HG03378 (cell line): ENCODE measurements at regions not wholly inside any gene's neighbourhood (a gene's known extent, or its start where the extent isn't known, plus 50 kb on each side); places are given as distances from the start of the nearest gene placed in this dataset.
"Not testable (repeated sequence)": the region's sequence is repeated elsewhere in the genome, so short reads cannot be mapped to it uniquely, and the experiment has no call there.

Experiments
- ATAC-seq: cut with Tn5 transposase; IDR thresholded peaks from one replicate; pipeline ENCODE4 v1.9.1; 2021; ENCODE audit warnings: mild to moderate bottlenecking, moderate library complexity; ENCODE audit not compliant: unreplicated experiment

DNA sequence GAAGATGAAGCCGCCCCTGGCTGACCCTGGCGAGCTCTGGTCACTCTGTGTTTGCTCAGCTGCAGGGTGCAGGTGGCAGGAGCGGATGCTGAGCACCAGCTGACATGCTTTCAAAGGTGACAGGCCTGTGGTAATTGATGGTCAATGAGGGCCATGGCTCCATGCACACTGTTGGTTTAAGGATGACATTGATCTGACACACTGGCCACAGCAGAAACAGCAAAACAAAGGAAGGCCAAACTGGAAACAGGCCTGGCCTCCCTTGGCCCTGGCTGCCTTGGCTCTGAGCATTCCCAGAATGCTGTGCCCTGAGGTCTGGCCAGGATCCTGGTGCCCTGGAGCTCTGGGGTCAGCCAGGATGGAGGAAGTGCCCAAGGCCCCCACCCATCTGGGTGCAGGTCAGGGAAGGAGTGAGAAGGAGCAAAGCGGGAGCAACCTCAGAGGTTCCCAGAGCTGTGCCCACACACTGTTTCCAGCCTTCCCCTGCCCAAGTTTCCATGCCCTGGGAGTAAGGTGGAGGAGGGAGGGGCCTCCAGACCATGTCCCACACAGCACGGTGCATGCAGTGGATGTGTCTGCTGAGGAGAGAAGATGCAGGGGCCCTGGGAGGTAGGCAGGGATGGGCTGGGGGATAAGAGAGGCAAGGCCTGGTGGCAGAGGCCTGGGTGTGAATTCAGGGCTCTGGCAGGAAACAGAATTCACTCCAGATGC is 302.2 kb downstream of the RPS24 start:
- no peak for ATAC-seq

- ATAC-seq = no peak
Observed at GRCh38 chr10:78336402-78336791, 302.7 kb downstream of the RPS24 start.

DNA sequence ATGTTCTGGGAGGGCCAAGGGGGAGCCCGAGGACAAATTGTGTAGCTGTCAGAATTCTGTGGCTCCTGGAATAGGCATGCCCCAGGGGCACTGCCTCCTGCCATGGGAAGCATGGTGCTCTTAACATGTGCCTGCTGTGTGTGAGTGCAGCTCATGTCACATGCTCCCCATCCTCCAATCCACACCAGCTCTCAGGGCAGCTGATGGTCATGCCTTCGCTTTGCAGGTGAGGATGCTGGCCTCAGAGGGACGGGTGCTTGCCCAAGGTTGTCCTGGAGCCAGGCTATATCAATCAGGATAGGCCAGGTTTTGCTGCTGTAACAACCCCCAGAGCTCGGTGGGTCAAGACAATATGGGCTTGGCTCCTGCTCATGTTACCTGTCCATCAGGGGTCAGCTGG is 303.4 kb downstream of the RPS24 start:
- no peak for ATAC-seq

DNA sequence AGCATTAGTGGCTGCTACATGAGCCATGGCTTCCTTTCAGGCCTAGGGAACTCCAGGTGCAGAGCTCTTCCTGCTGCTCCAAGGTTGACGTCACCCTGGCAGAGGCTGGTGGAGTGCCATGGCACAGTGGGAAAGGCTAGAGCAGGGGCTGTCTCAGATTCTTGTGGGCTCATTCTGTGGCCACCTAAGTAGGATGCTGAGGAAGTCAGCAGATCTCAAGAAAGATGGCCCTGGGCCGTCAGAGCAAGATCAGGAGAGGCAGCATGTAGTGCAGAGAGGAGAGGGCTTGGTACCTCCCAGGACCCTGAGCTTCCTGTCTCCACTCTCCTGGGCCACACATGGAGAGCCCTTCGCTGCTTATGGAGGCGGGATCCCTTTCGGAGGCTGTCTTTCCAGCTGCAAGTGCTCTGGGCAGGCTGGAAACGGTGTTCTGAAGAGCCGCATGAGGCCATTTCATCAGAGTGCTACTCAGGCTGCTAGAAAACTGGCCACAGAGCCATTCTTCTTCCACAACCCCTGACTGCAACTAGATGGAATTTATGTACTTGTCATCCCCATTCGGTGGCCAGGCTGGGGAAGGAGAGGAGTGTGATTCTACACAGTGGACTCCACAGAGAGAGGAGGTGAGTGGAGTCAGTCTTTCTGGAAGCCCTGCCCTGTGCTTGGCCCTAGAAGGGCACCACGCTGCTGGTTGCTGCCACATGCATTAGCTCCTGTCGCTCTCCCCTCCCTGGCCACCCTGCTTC is 304.2 kb downstream of the RPS24 start:
- ATAC-seq = no peak

- ATAC-seq = no peak
Observed at GRCh38 chr10:78338717-78339116, 305.1 kb downstream of the RPS24 start.

DNA sequence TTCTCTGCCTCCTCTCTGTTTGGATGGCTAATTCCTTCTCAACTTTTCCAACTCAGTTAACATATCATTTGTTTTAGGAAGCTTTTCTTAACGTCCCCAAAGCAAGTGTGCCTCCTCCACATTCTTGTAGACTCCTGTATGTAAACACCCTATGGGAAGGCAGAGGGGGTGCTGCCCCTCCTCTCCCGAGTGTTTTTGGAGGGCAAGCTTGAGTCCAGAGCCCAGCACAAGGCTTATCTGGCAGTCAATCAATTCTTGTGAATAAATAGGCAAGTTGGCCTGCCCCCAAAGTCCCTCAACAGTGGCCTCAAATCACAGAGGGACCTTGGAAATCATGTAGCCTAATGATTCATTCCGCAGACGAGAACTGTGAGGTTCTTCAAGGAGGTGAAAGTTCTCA is 305.6 kb downstream of the RPS24 start:
- no peak for ATAC-seq

- ATAC-seq = no peak
Observed at GRCh38 chr10:78341953-78342614, 308.4 kb downstream of the RPS24 start.

DNA sequence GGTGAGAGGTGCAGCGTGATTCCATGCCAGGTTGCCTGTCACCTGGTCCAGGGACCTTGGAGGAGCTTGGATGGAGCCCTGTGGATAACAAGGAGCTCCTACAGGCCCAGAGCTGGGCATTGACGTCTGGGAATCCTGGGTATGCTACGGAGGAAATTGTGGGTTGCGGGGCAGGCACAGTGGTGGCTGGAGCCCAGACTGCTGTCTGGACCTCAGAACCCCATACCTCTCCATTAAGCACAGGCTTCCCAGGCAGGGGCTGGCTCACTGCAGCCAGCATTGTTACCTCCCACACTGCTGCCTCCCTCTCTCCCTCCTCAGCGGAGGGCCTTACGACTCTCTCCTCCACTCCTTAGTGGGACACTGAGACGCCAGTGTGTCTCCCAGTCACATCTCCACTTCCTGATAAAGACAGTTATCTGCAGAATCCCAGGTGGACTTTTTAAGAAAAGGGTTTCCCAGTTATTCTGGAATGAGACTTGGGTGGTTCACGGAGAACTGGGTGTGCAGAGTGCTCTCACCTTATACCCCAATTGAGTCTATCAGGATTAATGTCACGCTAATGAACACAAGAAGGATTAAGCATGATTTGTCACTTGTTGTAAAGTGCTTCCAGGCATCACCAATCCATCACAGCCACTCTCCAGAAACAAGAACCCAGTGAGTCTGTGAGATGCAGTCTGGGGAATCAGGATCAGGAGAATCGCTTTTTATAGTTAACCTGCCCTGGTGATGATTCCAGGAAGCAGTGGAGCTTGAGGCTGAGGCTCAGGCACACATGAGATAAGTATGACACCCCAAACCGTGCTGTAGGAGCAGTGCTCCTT is 309.4 kb downstream of the RPS24 start:
- no peak for ATAC-seq

GRCh38 chr10:78344257-78344656 is 310.6 kb downstream of the RPS24 start:
- not testable (repeated sequence) for ATAC-seq

- ATAC-seq = not testable (repeated sequence)
Observed at GRCh38 chr10:78345515-78345914, 311.9 kb downstream of the RPS24 start.

- no peak for ATAC-seq
Observed at GRCh38 chr10:78346721-78347120, 313.1 kb downstream of the RPS24 start.

GRCh38 chr10:78348411-78349164 is 314.9 kb downstream of the RPS24 start:
- no peak for ATAC-seq

DNA sequence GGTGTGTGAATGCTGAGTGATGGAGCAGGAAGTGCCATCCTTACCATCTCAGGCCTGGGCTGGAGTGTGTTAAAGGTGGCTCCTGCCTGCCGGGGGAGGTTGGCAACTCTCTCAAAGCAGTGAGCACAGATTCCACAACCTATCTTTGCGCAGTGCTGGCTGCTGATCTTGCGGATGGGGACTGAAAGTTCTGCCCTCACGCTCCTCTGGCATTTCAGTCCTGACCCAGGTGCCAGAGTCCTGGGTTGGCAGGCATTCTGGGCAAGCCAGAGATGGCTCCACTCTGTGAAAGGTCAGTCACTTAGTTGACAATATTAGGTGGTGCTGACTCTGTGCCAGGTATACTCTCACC is 315.5 kb downstream of the RPS24 start:
- no peak for ATAC-seq

- ATAC-seq = no peak
Observed at GRCh38 chr10:78349911-78350663, 316.4 kb downstream of the RPS24 start.

GRCh38 chr10:78351283-78351682 is 317.6 kb downstream of the RPS24 start:
- no peak for ATAC-seq

GRCh38 chr10:78351809-78352208 is 318.1 kb downstream of the RPS24 start:
- ATAC-seq = no peak

DNA sequence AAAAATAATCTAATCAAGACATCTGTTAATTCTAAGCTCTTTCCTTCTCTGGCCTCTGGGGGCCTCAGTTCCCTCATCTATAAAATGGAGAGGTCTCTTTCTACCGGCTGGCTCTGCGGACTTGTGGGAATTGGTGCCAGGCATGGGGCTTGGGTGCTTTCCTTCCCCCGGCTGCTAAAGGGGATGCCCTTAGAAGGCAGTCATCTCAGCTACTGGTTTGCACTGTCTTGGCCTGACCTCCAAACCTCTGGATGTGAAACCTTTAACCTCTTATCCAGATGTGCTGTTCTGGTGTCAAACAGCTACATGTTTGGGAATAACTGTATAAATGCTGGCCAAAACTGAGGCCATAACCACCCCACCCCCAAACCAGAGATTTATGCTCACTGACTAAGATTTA is 320.0 kb downstream of the RPS24 start:
- ATAC-seq = no peak

DNA sequence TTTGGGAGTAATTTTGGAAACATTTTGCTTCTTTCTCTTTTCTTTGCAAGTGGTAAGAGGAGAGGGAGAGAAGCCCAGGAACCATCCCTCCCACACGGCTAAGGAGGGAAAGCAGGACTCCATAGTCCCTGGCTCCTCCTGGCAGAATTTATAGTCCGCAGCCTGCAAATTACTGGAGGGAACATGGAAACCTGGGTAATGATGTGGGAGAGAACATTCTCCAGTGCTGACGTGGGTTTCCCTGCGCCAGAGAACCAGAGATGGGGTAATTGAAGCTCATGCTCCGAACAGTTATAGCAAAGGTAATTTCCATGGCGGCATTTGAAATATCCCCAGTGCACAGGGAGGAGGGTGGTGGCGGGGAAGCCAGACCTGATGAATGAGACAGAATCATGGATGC is 320.4 kb downstream of the RPS24 start:
- ATAC-seq = no peak

GRCh38 chr10:78356291-78356900 is 322.7 kb downstream of the RPS24 start:
- ATAC-seq = no peak
